Erythroblast (primary cell): ENCODE measurements at regions not wholly inside any gene's neighbourhood (a gene's known extent, or its start where the extent isn't known, plus 50 kb on each side); places are given as distances from the start of the nearest gene placed in this dataset.

Experiments used
- GATA1 ChIP-seq: IDR thresholded peaks from 2 replicates; pipeline ENCODE4 v1.6.1; 2011; ENCODE audit warnings: low read depth, mild to moderate bottlenecking, control low read depth, low read length, moderate library complexity
- POLR2A ChIP-seq: IDR thresholded peaks from 2 replicates; pipeline ENCODE4 v1.6.1; 2011; ENCODE audit warnings: mild to moderate bottlenecking, low read length

DNA sequence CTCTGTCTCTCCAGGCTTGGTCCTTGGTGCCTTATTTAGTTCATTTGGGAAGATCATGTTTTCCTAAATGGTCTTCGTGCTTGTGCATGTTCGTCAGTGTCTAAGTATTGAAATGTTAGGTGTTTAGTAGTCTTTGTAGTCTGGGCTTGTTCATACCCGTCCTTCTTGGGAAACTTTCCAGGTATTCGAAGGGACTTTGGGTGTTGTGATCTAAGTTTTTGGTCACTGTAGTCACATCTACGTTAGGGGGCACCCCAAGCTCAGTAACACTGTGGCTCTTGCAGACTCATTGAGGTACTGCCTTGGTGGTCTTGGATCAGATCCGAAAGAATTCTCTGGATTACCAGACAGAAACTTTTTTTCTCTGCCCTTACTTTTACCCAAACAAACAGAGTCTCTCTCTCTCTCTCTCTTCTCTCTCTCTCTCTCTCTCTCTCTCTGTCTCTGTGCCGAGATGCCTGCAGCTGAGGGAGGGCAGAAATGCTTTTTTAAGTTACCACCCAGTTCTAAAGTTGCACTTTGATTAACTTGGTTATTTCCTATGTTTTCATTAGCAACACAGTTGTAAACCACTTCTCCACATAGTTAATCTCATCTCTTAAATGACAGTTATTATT, 67.6 kb upstream of the SLC7A3 start:
- TF ChIP-seq POLR2A (no peak), GATA1 (no peak)
